ENCODE measurements at regions not wholly inside any gene's neighbourhood (a gene's known extent, or its start where the extent isn't known, plus 50 kb on each side); places are given as distances from the start of the nearest gene placed in this dataset.

DNA sequence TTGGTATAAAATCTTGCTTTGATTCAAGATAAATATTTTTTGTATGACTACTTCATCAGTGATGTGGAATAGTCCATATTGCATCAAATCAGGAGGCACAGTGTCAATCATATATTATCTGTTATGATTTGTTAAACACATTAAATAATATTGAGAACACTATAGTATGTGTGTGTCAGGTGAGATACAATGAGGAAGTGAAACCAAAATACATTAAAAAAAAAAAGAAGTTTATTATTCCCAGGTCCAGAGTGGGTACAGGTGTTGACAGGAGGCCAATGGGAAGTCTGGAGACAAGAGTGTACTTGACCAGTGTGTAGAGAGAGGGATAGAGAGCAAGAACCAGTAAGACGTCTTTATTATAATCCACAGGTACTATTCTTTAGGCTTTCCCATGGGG lies 292.6 kb downstream of the FSIP2 start:
- H3K9me1 ChIP-seq (ENCODE audit: control insufficient read depth, insufficient read depth, low read length) = no peaks in the 10 kb centered on the region
- FAIRE-seq (no peak), ATAC-seq (no peak), DNase-seq (ENCODE audit: extremely low read depth in 1 of 4, low spot score in 3 of 4) (no peak)
- BruUV-seq (replicated peaks) = no TSS peak
- WGBS (ENCODE audit: insufficient coverage, low coverage, missing lambda C conversion rate) = 0% methylated on average over 1 of the region's 1 CpG
- H4K20me1 ChIP-seq (replicated peaks; ENCODE audit: control insufficient read depth, insufficient read depth, low read length) = no peaks in the 10 kb centered on the region
- intact Hi-C loops (cut with micrococcal nuclease) = no loop called here
- H3K27ac ChIP-seq (ENCODE audit: extremely low read depth, low read depth, low read length) = no peak overlapping the region
- no peak overlapping the region for H2AFZ ChIP-seq (ENCODE audit: low read depth, low read length)
- in situ Hi-C loops (cut with MboI) = no loop called here
- CTCF ChIA-PET (ENCODE audit: low intra/inter-chr PET ratio) = no interaction called here
- H3K9me3 ChIP-seq (replicated peaks; ENCODE audit: control insufficient read depth, insufficient read depth, low read depth, low read length) = no peaks in the 10 kb centered on the region
- H3K4me3 ChIP-seq = no peak overlapping the region
- no peaks in the 10 kb centered on the region for H3K4me1 ChIP-seq (replicated peaks in 1 of 2; ENCODE audit: control insufficient read depth in 2 of 2, insufficient read depth in 2 of 2, low read length in 2 of 2)
- POLR2A ChIA-PET = no interaction called here
- H3K4me2 ChIP-seq (ENCODE audit: insufficient read depth, low read length) = no peak overlapping the region
- H3K27me3 ChIP-seq (ENCODE audit: control insufficient read depth in 2 of 2, insufficient read depth in 2 of 2, low read length in 2 of 2) = no peaks in the 10 kb centered on the region
- no peaks in the 10 kb centered on the region for H3K79me2 ChIP-seq (ENCODE audit: control insufficient read depth, insufficient read depth, low read length)
- no peaks in the 10 kb centered on the region for H3K36me3 ChIP-seq (ENCODE audit: control insufficient read depth, insufficient read depth, low read length)
- no peak overlapping the region for H3K9ac ChIP-seq (ENCODE audit: insufficient read depth in 1 of 2, low read depth in 2 of 2, low read length in 2 of 2)
- no peak for TF ChIP-seq COPS2 (conservative IDR thresholded peaks at IDR 0.05)
- TF ChIP-seq FOXJ2 (tag; IDR thresholded peaks at IDR 0.05) = no peak
- no peak for TF ChIP-seq NFYB (IDR thresholded peaks at IDR 0.05; ENCODE audit: extremely low read depth, insufficient read length)
- no peak for TF ChIP-seq POLR2A (conservative IDR thresholded peaks at IDR 0.05)
- TF ChIP-seq FOXP1 (CRISPR knock-in tag; IDR thresholded peaks at IDR 0.05) = no peak
- TF ChIP-seq SREBF1 (IDR thresholded peaks at IDR 0.05; ENCODE audit: borderline replicate concordance, low read depth, low read length) = no peak
- TF ChIP-seq ESRRB (CRISPR knock-in tag; IDR thresholded peaks at IDR 0.05; ENCODE audit: borderline replicate concordance) = no peak
- no peak for TF ChIP-seq HNRNPH1 (optimal IDR thresholded peaks at IDR 0.05; ENCODE audit: low read depth, low read length)
- TF ChIP-seq, protein P1, sequence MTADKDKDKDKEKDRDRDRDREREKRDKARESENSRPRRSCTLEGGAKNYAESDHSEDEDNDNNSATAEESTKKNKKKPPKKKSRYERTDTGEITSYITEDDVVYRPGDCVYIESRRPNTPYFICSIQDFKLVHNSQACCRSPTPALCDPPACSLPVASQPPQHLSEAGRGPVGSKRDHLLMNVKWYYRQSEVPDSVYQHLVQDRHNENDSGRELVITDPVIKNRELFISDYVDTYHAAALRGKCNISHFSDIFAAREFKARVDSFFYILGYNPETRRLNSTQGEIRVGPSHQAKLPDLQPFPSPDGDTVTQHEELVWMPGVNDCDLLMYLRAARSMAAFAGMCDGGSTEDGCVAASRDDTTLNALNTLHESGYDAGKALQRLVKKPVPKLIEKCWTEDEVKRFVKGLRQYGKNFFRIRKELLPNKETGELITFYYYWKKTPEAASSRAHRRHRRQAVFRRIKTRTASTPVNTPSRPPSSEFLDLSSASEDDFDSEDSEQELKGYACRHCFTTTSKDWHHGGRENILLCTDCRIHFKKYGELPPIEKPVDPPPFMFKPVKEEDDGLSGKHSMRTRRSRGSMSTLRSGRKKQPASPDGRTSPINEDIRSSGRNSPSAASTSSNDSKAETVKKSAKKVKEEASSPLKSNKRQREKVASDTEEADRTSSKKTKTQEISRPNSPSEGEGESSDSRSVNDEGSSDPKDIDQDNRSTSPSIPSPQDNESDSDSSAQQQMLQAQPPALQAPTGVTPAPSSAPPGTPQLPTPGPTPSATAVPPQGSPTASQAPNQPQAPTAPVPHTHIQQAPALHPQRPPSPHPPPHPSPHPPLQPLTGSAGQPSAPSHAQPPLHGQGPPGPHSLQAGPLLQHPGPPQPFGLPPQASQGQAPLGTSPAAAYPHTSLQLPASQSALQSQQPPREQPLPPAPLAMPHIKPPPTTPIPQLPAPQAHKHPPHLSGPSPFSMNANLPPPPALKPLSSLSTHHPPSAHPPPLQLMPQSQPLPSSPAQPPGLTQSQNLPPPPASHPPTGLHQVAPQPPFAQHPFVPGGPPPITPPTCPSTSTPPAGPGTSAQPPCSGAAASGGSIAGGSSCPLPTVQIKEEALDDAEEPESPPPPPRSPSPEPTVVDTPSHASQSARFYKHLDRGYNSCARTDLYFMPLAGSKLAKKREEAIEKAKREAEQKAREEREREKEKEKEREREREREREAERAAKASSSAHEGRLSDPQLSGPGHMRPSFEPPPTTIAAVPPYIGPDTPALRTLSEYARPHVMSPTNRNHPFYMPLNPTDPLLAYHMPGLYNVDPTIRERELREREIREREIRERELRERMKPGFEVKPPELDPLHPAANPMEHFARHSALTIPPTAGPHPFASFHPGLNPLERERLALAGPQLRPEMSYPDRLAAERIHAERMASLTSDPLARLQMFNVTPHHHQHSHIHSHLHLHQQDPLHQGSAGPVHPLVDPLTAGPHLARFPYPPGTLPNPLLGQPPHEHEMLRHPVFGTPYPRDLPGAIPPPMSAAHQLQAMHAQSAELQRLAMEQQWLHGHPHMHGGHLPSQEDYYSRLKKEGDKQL (CRISPR knock-in tag; IDR thresholded peaks at IDR 0.05; ENCODE audit: borderline replicate concordance) = no peak
- no peak for TF ChIP-seq NFE2 (IDR thresholded peaks at IDR 0.05; ENCODE audit: low read depth)
- TF ChIP-seq, protein P2, sequence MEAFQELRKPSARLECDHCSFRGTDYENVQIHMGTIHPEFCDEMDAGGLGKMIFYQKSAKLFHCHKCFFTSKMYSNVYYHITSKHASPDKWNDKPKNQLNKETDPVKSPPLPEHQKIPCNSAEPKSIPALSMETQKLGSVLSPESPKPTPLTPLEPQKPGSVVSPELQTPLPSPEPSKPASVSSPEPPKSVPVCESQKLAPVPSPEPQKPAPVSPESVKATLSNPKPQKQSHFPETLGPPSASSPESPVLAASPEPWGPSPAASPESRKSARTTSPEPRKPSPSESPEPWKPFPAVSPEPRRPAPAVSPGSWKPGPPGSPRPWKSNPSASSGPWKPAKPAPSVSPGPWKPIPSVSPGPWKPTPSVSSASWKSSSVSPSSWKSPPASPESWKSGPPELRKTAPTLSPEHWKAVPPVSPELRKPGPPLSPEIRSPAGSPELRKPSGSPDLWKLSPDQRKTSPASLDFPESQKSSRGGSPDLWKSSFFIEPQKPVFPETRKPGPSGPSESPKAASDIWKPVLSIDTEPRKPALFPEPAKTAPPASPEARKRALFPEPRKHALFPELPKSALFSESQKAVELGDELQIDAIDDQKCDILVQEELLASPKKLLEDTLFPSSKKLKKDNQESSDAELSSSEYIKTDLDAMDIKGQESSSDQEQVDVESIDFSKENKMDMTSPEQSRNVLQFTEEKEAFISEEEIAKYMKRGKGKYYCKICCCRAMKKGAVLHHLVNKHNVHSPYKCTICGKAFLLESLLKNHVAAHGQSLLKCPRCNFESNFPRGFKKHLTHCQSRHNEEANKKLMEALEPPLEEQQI (IDR thresholded peaks at IDR 0.05) = no peak
- TF ChIP-seq HMG20B (CRISPR knock-in tag; IDR thresholded peaks at IDR 0.05) = no peak
- no peak for TF ChIP-seq ZNF830 (CRISPR knock-in tag; IDR thresholded peaks at IDR 0.05)
- no peak for TF ChIP-seq NCOA2 (IDR thresholded peaks at IDR 0.05; ENCODE audit: partially characterized antibody in 2 of 2)
- TF ChIP-seq, protein P3, sequence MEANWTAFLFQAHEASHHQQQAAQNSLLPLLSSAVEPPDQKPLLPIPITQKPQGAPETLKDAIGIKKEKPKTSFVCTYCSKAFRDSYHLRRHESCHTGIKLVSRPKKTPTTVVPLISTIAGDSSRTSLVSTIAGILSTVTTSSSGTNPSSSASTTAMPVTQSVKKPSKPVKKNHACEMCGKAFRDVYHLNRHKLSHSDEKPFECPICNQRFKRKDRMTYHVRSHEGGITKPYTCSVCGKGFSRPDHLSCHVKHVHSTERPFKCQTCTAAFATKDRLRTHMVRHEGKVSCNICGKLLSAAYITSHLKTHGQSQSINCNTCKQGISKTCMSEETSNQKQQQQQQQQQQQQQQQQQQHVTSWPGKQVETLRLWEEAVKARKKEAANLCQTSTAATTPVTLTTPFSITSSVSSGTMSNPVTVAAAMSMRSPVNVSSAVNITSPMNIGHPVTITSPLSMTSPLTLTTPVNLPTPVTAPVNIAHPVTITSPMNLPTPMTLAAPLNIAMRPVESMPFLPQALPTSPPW (CRISPR knock-in tag; IDR thresholded peaks at IDR 0.05) = no peak
- no peak for TF ChIP-seq EWSR1 (IDR thresholded peaks at IDR 0.05; ENCODE audit: borderline replicate concordance, low read depth, partially characterized antibody)
